HepG2 (cell line): ENCODE measurements at regions not wholly inside any gene's neighbourhood (a gene's known extent, or its start where the extent isn't known, plus 50 kb on each side); places are given as distances from the start of the nearest gene placed in this dataset.

Source experiments
- ATAC-seq: fragments of 200-7000 bp; cut with Tn5 transposase; 3 replicates; pipeline ENCODE4 v1.9.1; 2020; ENCODE audit warnings: mild to moderate bottlenecking, moderate library complexity
- BruUV-seq: library from RNA; stranded (reverse); fragments of 400-500 nt; replicated peaks from 2 replicates; lab custom pipeline; 2021; lab: Mats Ljungman, UMichigan
- CTCF ChIA-PET: fragments of 300-600 bp; formaldehyde crosslinking; extraction: SDS; loops from one replicate; lab custom pipeline; 2021; ENCODE audit warnings: low total read pairs, inconsistent platforms, low intra/inter-chr PET ratio; lab: Yijun Ruan, JAX
- POLR2A ChIA-PET: fragments of 350-600 bp; sonication (Branson Sonifier 250); formaldehyde crosslinking; loops from one replicate; lab custom pipeline; 2020; ENCODE audit warnings: antibody characterized with exemption, inconsistent platforms; lab: Yijun Ruan, JAX
- DNase-seq: peaks from one replicate; pipeline ENCODE4 v3.0.0-alpha.2; 2015; ENCODE audit warnings: low spot score
- FAIRE-seq: peaks from 3 replicates; lab custom pipeline; 2011; peaks lifted over from hg19 to GRCh38; lab: Jason Lieb, UNC
- H2AFZ ChIP-seq: one replicate; pipeline ENCODE4 v1.6.1; 2011; ENCODE audit warnings: low read length, inconsistent platforms
- H3K27ac ChIP-seq: fragments of 300-600 bp; 3 replicates; pipeline ENCODE4 v1.8.0; 2011; ENCODE audit warnings: mixed run types, mild to moderate bottlenecking, mixed read lengths, low read length, inconsistent platforms; ENCODE audit not compliant: insufficient read depth; ENCODE audit errors: extremely low read length
- H3K27me3 ChIP-seq, 2 experiments: fragments of 200-600 bp in 1 of 2; 2 replicates in 1 of 2; 3 replicates in 1 of 2; pipeline versions ENCODE4 v1.6.0 to v1.8.0; 2011; ENCODE audit warnings: low read length in 2 of 2, mild to moderate bottlenecking in 2 of 2, moderate library complexity in 2 of 2, inconsistent platforms in 1 of 2; ENCODE audit not compliant: insufficient read depth in 2 of 2, control insufficient read depth in 1 of 2
- H3K36me3 ChIP-seq, 2 experiments: fragments of 200-600 bp in 1 of 2; replicated peaks in 1 of 2; 2 replicates in 1 of 2; 3 replicates in 1 of 2; pipeline versions ENCODE4 v1.5.1 to v1.8.0; 2011; ENCODE audit warnings: low read length in 2 of 2, inconsistent platforms in 1 of 2; ENCODE audit not compliant: insufficient read depth in 2 of 2, control insufficient read depth in 1 of 2
- H3K4me1 ChIP-seq: 2 replicates; pipeline ENCODE4 v1.5.1; 2012; ENCODE audit warnings: low read length, inconsistent platforms; ENCODE audit not compliant: insufficient read depth
- H3K4me2 ChIP-seq: 2 replicates; pipeline ENCODE4 v1.6.0; 2011; ENCODE audit warnings: low read depth, low read length, inconsistent platforms
- H3K4me3 ChIP-seq, 3 experiments: fragments of 200-600 bp in 1 of 3; sonication (generic), shearing (Covaris generic) in 1 of 3; replicated peaks in 1 of 3; 2 replicates each; pipeline ENCODE4 v1.5.1; 2011 to 2016; ENCODE audit warnings: low read length in 3 of 3, inconsistent platforms in 2 of 3, low read depth in 2 of 3, mild to moderate bottlenecking in 2 of 3, control low read depth in 1 of 3, mixed read lengths in 1 of 3; ENCODE audit not compliant: insufficient read depth in 1 of 3
- H3K79me2 ChIP-seq: one replicate; pipeline ENCODE4 v1.6.1; 2011; ENCODE audit warnings: low read length, inconsistent platforms; ENCODE audit not compliant: insufficient read depth
- H3K9ac ChIP-seq: 2 replicates; pipeline ENCODE4 v1.6.0; 2011; ENCODE audit warnings: mild to moderate bottlenecking, low read depth, low read length, inconsistent platforms; ENCODE audit not compliant: insufficient read depth
- H3K9me3 ChIP-seq: 2 replicates; pipeline ENCODE4 v1.5.1; 2012; ENCODE audit warnings: mild to moderate bottlenecking, low read length
- H4K20me1 ChIP-seq: 2 replicates; pipeline ENCODE4 v1.6.0; 2011; ENCODE audit warnings: inconsistent platforms, mild to moderate bottlenecking, low read length, moderate library complexity; ENCODE audit not compliant: insufficient read depth
- BATF2 ChIP-seq: sonication (generic); formaldehyde crosslinking; IDR thresholded peaks from 2 replicates; pipeline ENCODE4 v1.8.0; 2022; ENCODE audit warnings: mild to moderate bottlenecking, missing genetic modification reagents, moderate library complexity
- CEBPB ChIP-seq: IDR thresholded peaks from 2 replicates; pipeline ENCODE4 v1.6.1; 2011; ENCODE audit warnings: low read depth, low read length, improper control_type of control experiment, borderline replicate concordance
- CEBPG ChIP-seq: IDR thresholded peaks from 2 replicates; pipeline ENCODE4 v1.6.1; 2016
- NONO ChIP-seq, 2 experiments: fragments of 450-650 bp in 1 of 2; sonication (generic) in 1 of 2; formaldehyde crosslinking in 1 of 2; IDR thresholded peaks in 1 of 2; conservative IDR thresholded peaks in 1 of 2; 2 replicates each; pipeline versions ENCODE4 v1.6.1 to v1.8.0; 2017 to 2022; ENCODE audit warnings: mild to moderate bottlenecking in 1 of 2, missing genetic modification reagents in 1 of 2, moderate library complexity in 1 of 2
- RELA ChIP-seq: sonication (generic); formaldehyde crosslinking; IDR thresholded peaks from 2 replicates; pipeline ENCODE4 v1.4.0; 2020; ENCODE audit warnings: missing genetic modification reagents
- ZNF280B ChIP-seq: sonication (generic); formaldehyde crosslinking; IDR thresholded peaks from 2 replicates; pipeline ENCODE4 v1.5.0; 2020; ENCODE audit warnings: missing genetic modification reagents, mild to moderate bottlenecking, borderline replicate concordance
- WGBS: methylation state at CpG from one replicate; pipeline ENCODE4 v1.1.6; 2017; ENCODE audit warnings: low lambda C conversion rate; 5-methylcytosine and 5-hydroxymethylcytosine counted together
- in situ Hi-C: cut with HindIII; loops from 2 replicates; pipeline ENCODE4 v1.10.0; 2017; ENCODE audit warnings: low pct_unique_long_range_greater_than_20kb; ENCODE audit not compliant: extremely low pct_ligation_motif_present
- intact Hi-C: fragments of 100-400 bp; cut with micrococcal nuclease; formaldehyde crosslinking; loops from one replicate; pipeline ENCODE4 v1.10.0; 2022; ENCODE audit not compliant: unreplicated experiment

DNA sequence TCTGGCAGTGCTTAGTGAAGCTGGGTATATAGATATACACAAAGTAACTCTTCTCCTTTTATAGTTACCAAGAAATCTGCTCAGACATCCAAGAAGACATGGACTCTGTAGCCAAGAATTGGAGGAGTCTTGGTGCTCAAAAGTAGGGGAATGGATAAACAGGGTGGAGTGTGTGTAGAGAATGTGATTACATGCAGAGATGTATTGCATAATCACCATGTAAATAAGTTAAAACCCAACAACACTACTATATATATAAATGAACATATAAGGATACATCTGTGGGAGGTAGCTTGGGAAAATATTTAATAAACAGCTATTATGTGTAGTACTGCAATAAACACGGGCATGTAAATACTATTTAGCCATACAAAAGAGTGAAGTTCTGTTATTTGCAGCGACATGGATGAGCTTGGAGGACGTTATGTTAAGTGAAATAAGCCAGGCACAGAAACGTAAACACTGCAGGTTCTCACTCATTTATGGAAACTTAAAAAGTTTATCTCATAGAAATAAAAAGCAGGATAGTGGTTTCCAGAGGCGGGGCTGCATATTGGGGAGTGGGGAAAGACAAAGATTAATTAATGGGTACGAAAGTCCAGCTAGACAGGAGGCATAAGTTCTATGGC is 207.5 kb downstream of the TENT4A start:
- no TSS peak for BruUV-seq
- WGBS, result 31% methylated on average over 6 of the region's 6 CpGs
- Histone ChIP-seq H3K4me3 (no peak overlapping the region), H4K20me1 (no peaks in the 10 kb centered on the region), H3K79me2 (no peaks in the 10 kb centered on the region), H2AFZ (no peak overlapping the region), H3K9ac (no peak overlapping the region), H3K36me3 (no peaks in the 10 kb centered on the region), H3K4me1 (no peaks in the 10 kb centered on the region), H3K4me2 (no peak overlapping the region), H3K27ac (no peak overlapping the region), H3K27me3 (no peaks in the 10 kb centered on the region), H3K9me3 (no peaks in the 10 kb centered on the region)
- intact Hi-C loops, result no loop called here
- FAIRE-seq, result no peak
- POLR2A ChIA-PET, result no interaction called here
- CTCF ChIA-PET, result interaction anchor here (0.7 to 3.1 kb wide), 2 partner anchors 100 to 155 kb away, joined by 4 to 11 read pairs; no protein-coding TSS in a partner anchor
- no peak for TF ChIP-seq BATF2 (CRISPR knock-in tag)
- peak; percentile 45; the same call in 1 of the 2 replicates for TF ChIP-seq CEBPB
- no peak for TF ChIP-seq NONO (IDR thresholded peaks at IDR 0.05)
- no peak for TF ChIP-seq NONO (CRISPR knock-in tag; conservative IDR thresholded peaks at IDR 0.05)
- no peak for TF ChIP-seq CEBPG (CRISPR knock-in tag)
- TF ChIP-seq ZNF280B (CRISPR knock-in tag), result no peak
- TF ChIP-seq RELA (CRISPR knock-in tag), result no peak
- no peak for ATAC-seq
- in situ Hi-C loops, result no loop called here
- DNase-seq, result no peak
